Breast epithelium (tissue), 3 donors: ENCODE measurements at regions not wholly inside any gene's neighbourhood (a gene's known extent, or its start where the extent isn't known, plus 50 kb on each side); places are given as distances from the start of the nearest gene placed in this dataset.

Experiments
- CTCF ChIP-seq, 3 donors: fragments of 450-650 bp; IDR thresholded peaks; one replicate each; pipeline ENCODE4 v1.5.1; 2016 to 2017; ENCODE audit warnings: antibody characterized with exemption in 3 of 3, mild to moderate bottlenecking in 3 of 3, moderate library complexity in 3 of 3
- POLR2A ChIP-seq: fragments of 450-650 bp; IDR thresholded peaks from one replicate; pipeline ENCODE4 v1.6.1; 2016; ENCODE audit warnings: antibody characterized with exemption, mild to moderate bottlenecking, moderate library complexity
- POLR2AphosphoS5 ChIP-seq, 3 donors: sonication (generic); formaldehyde crosslinking; IDR thresholded peaks; one replicate each; pipeline ENCODE4 v1.6.1; 2017; ENCODE audit warnings: antibody characterized with exemption in 3 of 3

- TF ChIP-seq CTCF (IDR thresholded peaks at IDR 0.05), result no peak
- TF ChIP-seq POLR2A, result no peak
- no peak for TF ChIP-seq POLR2AphosphoS5 (IDR thresholded peaks at IDR 0.05)
Observed at GRCh38 chr9:129253803-129254381, 75.8 kb upstream of the IER5L start.
